HG03460 (cell line): ENCODE measurements at regions not wholly inside any gene's neighbourhood (a gene's known extent, or its start where the extent isn't known, plus 50 kb on each side); places are given as distances from the start of the nearest gene placed in this dataset.
A peak's percentile ranks its signal among the peaks of the same experiment; 100 is the strongest.

Source experiments
- ATAC-seq: cut with Tn5 transposase; IDR thresholded peaks from one replicate; pipeline ENCODE4 v1.9.1; 2021; ENCODE audit not compliant: unreplicated experiment

- ATAC-seq = no peak
Observed at GRCh38 chr16:55152875-55153390, 171.1 kb upstream of the IRX6 start.

- ATAC-seq = no peak
Observed at GRCh38 chr16:55154262-55154661, 169.7 kb upstream of the IRX6 start.

- no peak for ATAC-seq
Observed at GRCh38 chr16:55154956-55155355, 169.0 kb upstream of the IRX6 start.

- no peak for ATAC-seq
Observed at GRCh38 chr16:55155815-55156214, 168.2 kb upstream of the IRX6 start.

GRCh38 chr16:55169780-55170179, 154.2 kb upstream of the IRX6 start:
- no peak for ATAC-seq

- ATAC-seq = no peak
Observed at GRCh38 chr16:55171241-55171640, 152.8 kb upstream of the IRX6 start.

GRCh38 chr16:55175389-55175788, 148.6 kb upstream of the IRX6 start:
- no peak for ATAC-seq

GRCh38 chr16:55176901-55177300, 147.1 kb upstream of the IRX6 start:
- no peak for ATAC-seq

GRCh38 chr16:55179411-55179810, 144.6 kb upstream of the IRX6 start:
- no peak for ATAC-seq

- ATAC-seq = no peak
Observed at GRCh38 chr16:55179852-55180585, 144.0 kb upstream of the IRX6 start.

- ATAC-seq = no peak
Observed at GRCh38 chr16:55184052-55184451, 140.0 kb upstream of the IRX6 start.

- no peak for ATAC-seq
Observed at GRCh38 chr16:55184619-55185018, 139.4 kb upstream of the IRX6 start.

GRCh38 chr16:55189224-55189623, 134.8 kb upstream of the IRX6 start:
- ATAC-seq = no peak

GRCh38 chr16:55189682-55190636, 134.0 kb upstream of the IRX6 start:
- ATAC-seq = no peak

- no peak for ATAC-seq
Observed at GRCh38 chr16:55192734-55193133, 131.3 kb upstream of the IRX6 start.

GRCh38 chr16:55203570-55203969, 120.4 kb upstream of the IRX6 start:
- no peak for ATAC-seq

GRCh38 chr16:55204069-55204468, 119.9 kb upstream of the IRX6 start:
- peak; percentile 45 for ATAC-seq

GRCh38 chr16:55204923-55205322, 119.1 kb upstream of the IRX6 start:
- no peak for ATAC-seq

- no peak for ATAC-seq
Observed at GRCh38 chr16:55207693-55208428, 116.1 kb upstream of the IRX6 start.

- no peak for ATAC-seq
Observed at GRCh38 chr16:55209626-55210025, 114.4 kb upstream of the IRX6 start.

GRCh38 chr16:55212791-55213190, 111.2 kb upstream of the IRX6 start:
- ATAC-seq = no peak
